Neural cell (in vitro differentiated cells): ENCODE measurements at regions not wholly inside any gene's neighbourhood (a gene's known extent, or its start where the extent isn't known, plus 50 kb on each side); places are given as distances from the start of the nearest gene placed in this dataset.

Experiments
- H2AFZ ChIP-seq: fragments of 200-600, 300-800 bp; sonication (generic), shearing (Covaris generic); 2 replicates; pipeline ENCODE4 v1.6.0; 2014; ENCODE audit warnings: low read depth, mild to moderate bottlenecking, antibody characterized with exemption, low read length, moderate library complexity
- H3F3A ChIP-seq: fragments of 200-600 bp; shearing (Covaris generic); 2 replicates; pipeline ENCODE4 v1.6.1; 2016; ENCODE audit warnings: mild to moderate bottlenecking, moderate library complexity, mixed read lengths, antibody characterized with exemption, low read length; ENCODE audit not compliant: insufficient read depth, poor library complexity, severe bottlenecking
- H3K27ac ChIP-seq: fragments of 200-600, 300-800 bp; sonication (generic), shearing (Covaris generic); 2 replicates; pipeline ENCODE4 v1.5.1; 2014; ENCODE audit warnings: mild to moderate bottlenecking, low read length, moderate library complexity
- H3K27me3 ChIP-seq: fragments of 300-800, 200-600 bp; sonication (generic), shearing (Covaris generic); 2 replicates; pipeline ENCODE4 v1.6.0; 2014; ENCODE audit warnings: mild to moderate bottlenecking, low read depth, low read length, moderate library complexity; ENCODE audit not compliant: insufficient read depth
- H3K36me3 ChIP-seq: fragments of 300-800, 200-600 bp; sonication (generic), shearing (Covaris generic); 2 replicates; pipeline ENCODE4 v1.5.1; 2014; ENCODE audit warnings: mild to moderate bottlenecking, antibody characterized with exemption, low read length, moderate library complexity; ENCODE audit not compliant: insufficient read depth
- H3K4me2 ChIP-seq: fragments of 300-800, 200-600 bp; sonication (generic), shearing (Covaris generic); 2 replicates; pipeline ENCODE4 v1.6.0; 2014; ENCODE audit warnings: mild to moderate bottlenecking, low read length
- H3K4me3 ChIP-seq: fragments of 300-800, 200-600 bp; sonication (generic), shearing (Covaris generic); 2 replicates; pipeline ENCODE4 v1.5.1; 2014; ENCODE audit warnings: mild to moderate bottlenecking, low read length, moderate library complexity
- H3K79me2 ChIP-seq: fragments of 200-600 bp; shearing (Covaris generic); replicated peaks from 2 replicates; pipeline ENCODE4 v1.6.0; 2014; ENCODE audit warnings: mild to moderate bottlenecking, low read length, moderate library complexity; ENCODE audit not compliant: insufficient read depth
- H3K9ac ChIP-seq: fragments of 300-800, 200-600 bp; sonication (generic), shearing (Covaris generic); 2 replicates; pipeline ENCODE4 v1.6.1; 2016; ENCODE audit warnings: mild to moderate bottlenecking, low read length, mixed read lengths
- H3K9me2 ChIP-seq: fragments of 200-600 bp; shearing (Covaris generic); 2 replicates; pipeline ENCODE4 v1.6.1; 2016; ENCODE audit warnings: mild to moderate bottlenecking, low read length, mixed read lengths; ENCODE audit not compliant: insufficient read depth
- H3K9me3 ChIP-seq: fragments of 200-600, 300-800 bp; sonication (generic), shearing (Covaris generic); 2 replicates; pipeline ENCODE4 v1.6.1; 2016; ENCODE audit warnings: mild to moderate bottlenecking, mixed run types, low read length, moderate library complexity, mixed read lengths
- H4K20me1 ChIP-seq: fragments of 200-600 bp; shearing (Covaris generic); 2 replicates; pipeline ENCODE4 v1.6.1; 2016; ENCODE audit warnings: mild to moderate bottlenecking, mixed run types; ENCODE audit not compliant: insufficient read depth
- CTCF ChIP-seq: fragments of 450-650 bp; IDR thresholded peaks from 2 replicates; pipeline ENCODE4 v1.5.1; 2014; ENCODE audit warnings: antibody characterized with exemption, mild to moderate bottlenecking, moderate library complexity; ENCODE audit not compliant: poor library complexity, severe bottlenecking
- EP300 ChIP-seq: fragments of 450-650 bp; conservative IDR thresholded peaks from 2 replicates; pipeline ENCODE4 v1.6.1; 2014; ENCODE audit warnings: antibody characterized with exemption, mild to moderate bottlenecking, moderate library complexity; ENCODE audit not compliant: poor library complexity, severe bottlenecking
- EZH2 ChIP-seq: fragments of 200-600, 300-800 bp; shearing (Covaris generic), sonication (generic); IDR thresholded peaks from 2 replicates; pipeline ENCODE4 v1.6.1; 2014; ENCODE audit warnings: antibody characterized with exemption, low read length, borderline replicate concordance, mild to moderate bottlenecking; ENCODE audit not compliant: insufficient read depth, poor library complexity, severe bottlenecking
- MXI1 ChIP-seq: fragments of 450-650 bp; conservative IDR thresholded peaks from 2 replicates; pipeline ENCODE4 v1.6.1; 2014; ENCODE audit warnings: antibody characterized with exemption, mild to moderate bottlenecking; ENCODE audit not compliant: poor library complexity, severe bottlenecking
- POLR2AphosphoS5 ChIP-seq: IDR thresholded peaks from 2 replicates; pipeline ENCODE4 v1.6.1; 2012
- RAD21 ChIP-seq: fragments of 450-650 bp; conservative IDR thresholded peaks from 2 replicates; pipeline ENCODE4 v1.6.1; 2014; ENCODE audit warnings: antibody characterized with exemption, mild to moderate bottlenecking, moderate library complexity
- REST ChIP-seq: IDR thresholded peaks from 2 replicates; pipeline ENCODE4 v1.6.1; 2012; ENCODE audit warnings: borderline replicate concordance
- SMC3 ChIP-seq: fragments of 450-650 bp; conservative IDR thresholded peaks from 2 replicates; pipeline ENCODE4 v1.6.1; 2014; ENCODE audit warnings: antibody characterized with exemption, mild to moderate bottlenecking, moderate library complexity; ENCODE audit not compliant: poor library complexity
- TAF1 ChIP-seq: IDR thresholded peaks from 2 replicates; pipeline ENCODE4 v1.6.1; 2012; ENCODE audit warnings: low read depth

- Histone ChIP-seq H2AFZ (no peak overlapping the region), H3K9ac (no peak overlapping the region), H3K36me3 (no peaks in the 10 kb centered on the region), H4K20me1 (no peaks in the 10 kb centered on the region), H3K4me2 (no peak overlapping the region), H3F3A (no peaks in the 10 kb centered on the region), H3K9me2 (no peaks in the 10 kb centered on the region), H3K4me3 (no peak overlapping the region), H3K27me3 (no peaks in the 10 kb centered on the region), H3K27ac (no peak overlapping the region), H3K9me3 (no peaks in the 10 kb centered on the region), H3K79me2 (no peaks in the 10 kb centered on the region)
- no peak for TF ChIP-seq CTCF
- no peak for TF ChIP-seq REST
- TF ChIP-seq RAD21, result no peak
- no peak for TF ChIP-seq POLR2AphosphoS5
- no peak for TF ChIP-seq EP300
- no peak for TF ChIP-seq MXI1
- no peak for TF ChIP-seq TAF1
- TF ChIP-seq SMC3, result no peak
- TF ChIP-seq EZH2, result no peak
Observed at GRCh38 chr4:19707876-19708275, 543.8 kb upstream of the SLIT2 start.

GRCh38 chr4:19703391-19703790 lies 548.3 kb upstream of the SLIT2 start:
- no peaks in the 10 kb centered on the region for H3F3A ChIP-seq
- no peak overlapping the region for H3K4me3 ChIP-seq
- no peak overlapping the region for H3K9ac ChIP-seq
- no peaks in the 10 kb centered on the region for H3K9me3 ChIP-seq
- H3K4me2 ChIP-seq, result no peak overlapping the region
- no peaks in the 10 kb centered on the region for H3K79me2 ChIP-seq
- no peaks in the 10 kb centered on the region for H3K27me3 ChIP-seq
- H4K20me1 ChIP-seq, result no peaks in the 10 kb centered on the region
- H3K9me2 ChIP-seq, result no peaks in the 10 kb centered on the region
- no peak overlapping the region for H3K27ac ChIP-seq
- TF ChIP-seq RAD21 (no peak), SMC3 (no peak), CTCF (no peak), MXI1 (no peak), TAF1 (no peak), EZH2 (no peak), REST (no peak), POLR2AphosphoS5 (no peak), EP300 (no peak)
- H2AFZ ChIP-seq, result no peak overlapping the region
- H3K36me3 ChIP-seq, result no peaks in the 10 kb centered on the region
